ENCODE measurements at regions not wholly inside any gene's neighbourhood (a gene's known extent, or its start where the extent isn't known, plus 50 kb on each side); places are given as distances from the start of the nearest gene placed in this dataset.

- H4K20me1 ChIP-seq (ENCODE audit: insufficient read depth, low read depth, low read length): no peaks in the 10 kb centered on the region
- H3K9ac ChIP-seq (ENCODE audit: low read length): no peak overlapping the region
- no peak overlapping the region for H3K27ac ChIP-seq (ENCODE audit: low read length)
- H3K4me1 ChIP-seq (ENCODE audit: low read length): no peaks in the 10 kb centered on the region
- no peak overlapping the region for H2AFZ ChIP-seq (ENCODE audit: low read length)
- H3K36me3 ChIP-seq (ENCODE audit: insufficient read depth, low read length): no peaks in the 10 kb centered on the region
- H3K9me2 ChIP-seq (replicated peaks; ENCODE audit: insufficient read depth, low read length): 0 out of 2 replicates have a peak, but pooled peaks cover 5% of the 10 kb centered on the region
- peaks cover 43% of the 10 kb centered on the region for H3K9me3 ChIP-seq (ENCODE audit: low read length)
- H3K4me3 ChIP-seq (ENCODE audit: low read length): no peak overlapping the region
- no peak for DNase-seq
- H3K4me2 ChIP-seq (ENCODE audit: low read depth, low read length, poor library complexity, severe bottlenecking): no peak overlapping the region
- H3K27me3 ChIP-seq (ENCODE audit: low read length): no peaks in the 10 kb centered on the region
- H3K79me2 ChIP-seq (ENCODE audit: low read length): no peaks in the 10 kb centered on the region
These were observed 840.1 kb downstream of the JRKL start for GRCh38 chr11:97229936-97230335.

GRCh38 chr11:97231231-97231630, 841.4 kb downstream of the JRKL start:
- DNase-seq: no peak
- 0 out of 2 replicates have a peak, but pooled peaks cover 5% of the 10 kb centered on the region for H3K9me2 ChIP-seq (replicated peaks; ENCODE audit: insufficient read depth, low read length)
- H3K9ac ChIP-seq (ENCODE audit: low read length): no peak overlapping the region
- no peaks in the 10 kb centered on the region for H3K27me3 ChIP-seq (ENCODE audit: low read length)
- no peaks in the 10 kb centered on the region for H3K36me3 ChIP-seq (ENCODE audit: insufficient read depth, low read length)
- H4K20me1 ChIP-seq (ENCODE audit: insufficient read depth, low read depth, low read length): no peaks in the 10 kb centered on the region
- no peaks in the 10 kb centered on the region for H3K4me1 ChIP-seq (ENCODE audit: low read length)
- H3K9me3 ChIP-seq (ENCODE audit: low read length): peaks cover 56% of the 10 kb centered on the region
- no peak overlapping the region for H2AFZ ChIP-seq (ENCODE audit: low read length)
- H3K4me3 ChIP-seq (ENCODE audit: low read length): no peak overlapping the region
- H3K27ac ChIP-seq (ENCODE audit: low read length): no peak overlapping the region
- H3K4me2 ChIP-seq (ENCODE audit: low read depth, low read length, poor library complexity, severe bottlenecking): no peak overlapping the region
- H3K79me2 ChIP-seq (ENCODE audit: low read length): no peaks in the 10 kb centered on the region

- Histone ChIP-seq H3K79me2 (ENCODE audit: low read length) (no peaks in the 10 kb centered on the region), H4K20me1 (ENCODE audit: insufficient read depth, low read depth, low read length) (no peaks in the 10 kb centered on the region), H3K4me3 (ENCODE audit: low read length) (no peak overlapping the region), H3K4me1 (ENCODE audit: low read length) (no peaks in the 10 kb centered on the region), H3K27ac (ENCODE audit: low read length) (no peak overlapping the region), H3K27me3 (ENCODE audit: low read length) (no peaks in the 10 kb centered on the region), H3K4me2 (ENCODE audit: low read depth, low read length, poor library complexity, severe bottlenecking) (no peak overlapping the region), H3K9ac (ENCODE audit: low read length) (no peak overlapping the region), H2AFZ (ENCODE audit: low read length) (no peak overlapping the region), H3K36me3 (ENCODE audit: insufficient read depth, low read length) (no peaks in the 10 kb centered on the region), H3K9me2 (replicated peaks; ENCODE audit: insufficient read depth, low read length) (0 out of 2 replicates have a peak, but pooled peaks cover 5% of the 10 kb centered on the region), H3K9me3 (ENCODE audit: low read length) (peaks cover 65% of the 10 kb centered on the region)
- DNase-seq: no peak
These were observed 844.2 kb downstream of the JRKL start for GRCh38 chr11:97234016-97234415.

- Histone ChIP-seq H4K20me1 (ENCODE audit: insufficient read depth, low read depth, low read length) (no peaks in the 10 kb centered on the region), H3K9ac (ENCODE audit: low read length) (no peak overlapping the region), H3K4me1 (ENCODE audit: low read length) (no peaks in the 10 kb centered on the region), H3K27me3 (ENCODE audit: low read length) (no peaks in the 10 kb centered on the region), H3K9me2 (replicated peaks; ENCODE audit: insufficient read depth, low read length) (no peaks in the 10 kb centered on the region), H3K4me3 (ENCODE audit: low read length) (no peak overlapping the region), H2AFZ (ENCODE audit: low read length) (no peak overlapping the region), H3K4me2 (ENCODE audit: low read depth, low read length, poor library complexity, severe bottlenecking) (no peak overlapping the region), H3K79me2 (ENCODE audit: low read length) (no peaks in the 10 kb centered on the region), H3K9me3 (ENCODE audit: low read length) (peaks cover 75% of the 10 kb centered on the region), H3K27ac (ENCODE audit: low read length) (no peak overlapping the region), H3K36me3 (ENCODE audit: insufficient read depth, low read length) (no peaks in the 10 kb centered on the region)
- no peak for DNase-seq
These were observed 847.3 kb downstream of the JRKL start for GRCh38 chr11:97237151-97237550.

- no peak overlapping the region for H3K9ac ChIP-seq (ENCODE audit: low read length)
- H2AFZ ChIP-seq (ENCODE audit: low read length): no peak overlapping the region
- H3K27ac ChIP-seq (ENCODE audit: low read length): no peak overlapping the region
- no peaks in the 10 kb centered on the region for H3K9me2 ChIP-seq (replicated peaks; ENCODE audit: insufficient read depth, low read length)
- no peaks in the 10 kb centered on the region for H3K27me3 ChIP-seq (ENCODE audit: low read length)
- no peaks in the 10 kb centered on the region for H3K36me3 ChIP-seq (ENCODE audit: insufficient read depth, low read length)
- no peak for DNase-seq
- no peaks in the 10 kb centered on the region for H4K20me1 ChIP-seq (ENCODE audit: insufficient read depth, low read depth, low read length)
- H3K4me2 ChIP-seq (ENCODE audit: low read depth, low read length, poor library complexity, severe bottlenecking): no peak overlapping the region
- H3K4me3 ChIP-seq (ENCODE audit: low read length): no peak overlapping the region
- no peaks in the 10 kb centered on the region for H3K4me1 ChIP-seq (ENCODE audit: low read length)
- peaks cover 87% of the 10 kb centered on the region for H3K9me3 ChIP-seq (ENCODE audit: low read length)
- no peaks in the 10 kb centered on the region for H3K79me2 ChIP-seq (ENCODE audit: low read length)
These were observed 857.8 kb downstream of the JRKL start for GRCh38 chr11:97247601-97248000.

GRCh38 chr11:97254790-97255189, 865.0 kb downstream of the JRKL start:
- no peaks in the 10 kb centered on the region for H4K20me1 ChIP-seq (ENCODE audit: insufficient read depth, low read depth, low read length)
- H3K27ac ChIP-seq (ENCODE audit: low read length): no peak overlapping the region
- no peak for DNase-seq
- no peaks in the 10 kb centered on the region for H3K27me3 ChIP-seq (ENCODE audit: low read length)
- no peaks in the 10 kb centered on the region for H3K4me1 ChIP-seq (ENCODE audit: low read length)
- H3K4me2 ChIP-seq (ENCODE audit: low read depth, low read length, poor library complexity, severe bottlenecking): no peak overlapping the region
- H3K4me3 ChIP-seq (ENCODE audit: low read length): no peak overlapping the region
- H3K9me2 ChIP-seq (replicated peaks; ENCODE audit: insufficient read depth, low read length): no peaks in the 10 kb centered on the region
- no peaks in the 10 kb centered on the region for H3K79me2 ChIP-seq (ENCODE audit: low read length)
- no peak overlapping the region for H2AFZ ChIP-seq (ENCODE audit: low read length)
- H3K9me3 ChIP-seq (ENCODE audit: low read length): peaks cover 78% of the 10 kb centered on the region
- H3K9ac ChIP-seq (ENCODE audit: low read length): no peak overlapping the region
- no peaks in the 10 kb centered on the region for H3K36me3 ChIP-seq (ENCODE audit: insufficient read depth, low read length)

GRCh38 chr11:97259434-97259833, 869.6 kb downstream of the JRKL start:
- Histone ChIP-seq H2AFZ (ENCODE audit: low read length) (no peak overlapping the region), H3K9me3 (ENCODE audit: low read length) (peaks cover 68% of the 10 kb centered on the region), H3K27ac (ENCODE audit: low read length) (no peak overlapping the region), H4K20me1 (ENCODE audit: insufficient read depth, low read depth, low read length) (no peaks in the 10 kb centered on the region), H3K36me3 (ENCODE audit: insufficient read depth, low read length) (no peaks in the 10 kb centered on the region), H3K4me1 (ENCODE audit: low read length) (no peaks in the 10 kb centered on the region), H3K4me3 (ENCODE audit: low read length) (no peak overlapping the region), H3K9me2 (replicated peaks; ENCODE audit: insufficient read depth, low read length) (no peaks in the 10 kb centered on the region), H3K9ac (ENCODE audit: low read length) (no peak overlapping the region), H3K27me3 (ENCODE audit: low read length) (no peaks in the 10 kb centered on the region), H3K79me2 (ENCODE audit: low read length) (no peaks in the 10 kb centered on the region), H3K4me2 (ENCODE audit: low read depth, low read length, poor library complexity, severe bottlenecking) (no peak overlapping the region)
- no peak for DNase-seq

GRCh38 chr11:97259884-97260283, 870.1 kb downstream of the JRKL start:
- H3K4me3 ChIP-seq (ENCODE audit: low read length): no peak overlapping the region
- H3K9ac ChIP-seq (ENCODE audit: low read length): no peak overlapping the region

More at GRCh38 chr11:97259884-97260283, 870.1 kb downstream of the JRKL start:
- no peaks in the 10 kb centered on the region for H3K36me3 ChIP-seq (ENCODE audit: insufficient read depth, low read length)
- H3K4me2 ChIP-seq (ENCODE audit: low read depth, low read length, poor library complexity, severe bottlenecking): no peak overlapping the region
- no peak for DNase-seq
- no peaks in the 10 kb centered on the region for H3K9me2 ChIP-seq (replicated peaks; ENCODE audit: insufficient read depth, low read length)
- H3K79me2 ChIP-seq (ENCODE audit: low read length): no peaks in the 10 kb centered on the region
- peaks cover 68% of the 10 kb centered on the region for H3K9me3 ChIP-seq (ENCODE audit: low read length)
- H4K20me1 ChIP-seq (ENCODE audit: insufficient read depth, low read depth, low read length): no peaks in the 10 kb centered on the region
- no peaks in the 10 kb centered on the region for H3K4me1 ChIP-seq (ENCODE audit: low read length)
- H3K27me3 ChIP-seq (ENCODE audit: low read length): no peaks in the 10 kb centered on the region
- H2AFZ ChIP-seq (ENCODE audit: low read length): no peak overlapping the region
- no peak overlapping the region for H3K27ac ChIP-seq (ENCODE audit: low read length)
